ENCODE measurements at regions not wholly inside any gene's neighbourhood (a gene's known extent, or its start where the extent isn't known, plus 50 kb on each side); places are given as distances from the start of the nearest gene placed in this dataset.
"Not testable (repeated sequence)": the region's sequence is repeated elsewhere in the genome, so short reads cannot be mapped to it uniquely, and the experiment has no call there.

GRCh38 chr13:28607187-28607955 is 51.6 kb upstream of the POMP start:
- intact Hi-C loops (cut with DNase I): no loop called here
- no peak for ATAC-seq
- no peak for DNase-seq (ENCODE audit: missing footprints)

GRCh38 chr13:28606466-28606865 is 52.5 kb upstream of the POMP start:
- ATAC-seq (no peak), DNase-seq (ENCODE audit: missing footprints) (no peak)
- intact Hi-C loops (cut with DNase I): no loop called here

- intact Hi-C loops (cut with DNase I); DNase-seq (ENCODE audit: missing footprints); ATAC-seq: not testable (repeated sequence)
Measured at GRCh38 chr13:28605147-28605546, 53.8 kb upstream of the POMP start.

GRCh38 chr13:28603043-28603664 is 55.8 kb upstream of the POMP start:
- ATAC-seq (peak; percentile 65), DNase-seq (ENCODE audit: missing footprints) (no peak)
- intact Hi-C loops (cut with DNase I): no loop called here

GRCh38 chr13:28602580-28602979 is 56.4 kb upstream of the POMP start:
- intact Hi-C loops (cut with DNase I): no loop called here
- no peak for ATAC-seq
- DNase-seq (ENCODE audit: missing footprints): no peak

- no peak for ATAC-seq
- intact Hi-C loops (cut with DNase I): no loop called here
- no peak for DNase-seq (ENCODE audit: missing footprints)
Measured at GRCh38 chr13:28601581-28601980, 57.3 kb upstream of the POMP start.

- intact Hi-C loops (cut with DNase I): no loop called here
- ATAC-seq (peak; percentile 28), DNase-seq (ENCODE audit: missing footprints) (no peak)
Measured at GRCh38 chr13:28597641-28598040, 61.3 kb upstream of the POMP start.

GRCh38 chr13:28590461-28590860 is 68.5 kb upstream of the POMP start:
- ATAC-seq (no peak), DNase-seq (ENCODE audit: missing footprints) (no peak)
- intact Hi-C loops (cut with DNase I): no loop called here

- intact Hi-C loops (cut with DNase I): loop anchor here (5.0 kb wide), 1 partner anchor 51 kb away; no protein-coding TSS in a partner anchor
- DNase-seq (ENCODE audit: missing footprints): no peak
- ATAC-seq: no peak
Measured at GRCh38 chr13:28588296-28588695, 70.6 kb upstream of the POMP start.

GRCh38 chr13:28587174-28587540 is 71.8 kb upstream of the POMP start:
- intact Hi-C loops (cut with DNase I): loop anchor here (5.0 kb wide), 1 partner anchor 50 kb away; no protein-coding TSS in a partner anchor
- ATAC-seq: no peak
- DNase-seq (ENCODE audit: missing footprints): no peak

GRCh38 chr13:28586439-28587173 is 72.3 kb upstream of the POMP start:
- ATAC-seq (no peak), DNase-seq (ENCODE audit: missing footprints) (no peak)
- intact Hi-C loops (cut with DNase I): loop anchor here (5.0 kb wide), 1 partner anchor 49 kb away; no protein-coding TSS in a partner anchor

GRCh38 chr13:28585561-28585960 is 73.4 kb upstream of the POMP start:
- ATAC-seq (no peak), DNase-seq (ENCODE audit: missing footprints) (no peak)
- intact Hi-C loops (cut with DNase I): loop anchor here (5.0 kb wide), 1 partner anchor 48 kb away; no protein-coding TSS in a partner anchor

- intact Hi-C loops (cut with DNase I): loop anchor here (5.0 kb wide), 1 partner anchor 48 kb away; no protein-coding TSS in a partner anchor
- no peak for ATAC-seq
- DNase-seq (ENCODE audit: missing footprints): no peak
Measured at GRCh38 chr13:28584873-28585381, 74.0 kb upstream of the POMP start.

- DNase-seq (ENCODE audit: missing footprints) (no peak), ATAC-seq (no peak)
- intact Hi-C loops (cut with DNase I): no loop called here
Measured at GRCh38 chr13:28583651-28584091, 75.3 kb upstream of the POMP start.

GRCh38 chr13:28582892-28583240 is 76.1 kb upstream of the POMP start:
- ATAC-seq (no peak), DNase-seq (ENCODE audit: missing footprints) (no peak)
- intact Hi-C loops (cut with DNase I): no loop called here

GRCh38 chr13:28582225-28582891 is 76.6 kb upstream of the POMP start:
- ATAC-seq (no peak), DNase-seq (ENCODE audit: missing footprints) (no peak)
- intact Hi-C loops (cut with DNase I): no loop called here

GRCh38 chr13:28581451-28581850 is 77.5 kb upstream of the POMP start:
- DNase-seq (ENCODE audit: missing footprints): no peak
- intact Hi-C loops (cut with DNase I): no loop called here
- ATAC-seq: no peak

- ATAC-seq: no peak
- DNase-seq (ENCODE audit: missing footprints): no peak
- intact Hi-C loops (cut with DNase I): no loop called here
Measured at GRCh38 chr13:28579736-28580135, 79.2 kb upstream of the POMP start.

GRCh38 chr13:28579322-28579721 is 79.6 kb upstream of the POMP start:
- intact Hi-C loops (cut with DNase I): no loop called here
- ATAC-seq: no peak
- no peak for DNase-seq (ENCODE audit: missing footprints)
